Posterior vena cava (tissue), 2 donors: ENCODE measurements at regions not wholly inside any gene's neighbourhood (a gene's known extent, or its start where the extent isn't known, plus 50 kb on each side); places are given as distances from the start of the nearest gene placed in this dataset.
A peak's percentile ranks its signal among the peaks of the same experiment; 100 is the strongest.

Experiments used
- DNase-seq: peaks from one replicate; pipeline ENCODE4 v3.0.0-alpha.2; 2020; ENCODE audit warnings: low spot score
- intact Hi-C, 2 donors: fragments of 100-400 bp; cut with DNase I; formaldehyde crosslinking; loops; one replicate each; pipeline versions ENCODE4 v1.14.1 to v1.14.2; 2022 to 2023
- donor health status: DM: yes; HTN: yes; CAD: no.
- donor health status: DM: yes; HTN: yes; CAD: no.

- intact Hi-C loops, result no loop called here
Observed at GRCh38 chr13:57224414-57224813, 57.4 kb downstream of the PRR20E start.

DNA sequence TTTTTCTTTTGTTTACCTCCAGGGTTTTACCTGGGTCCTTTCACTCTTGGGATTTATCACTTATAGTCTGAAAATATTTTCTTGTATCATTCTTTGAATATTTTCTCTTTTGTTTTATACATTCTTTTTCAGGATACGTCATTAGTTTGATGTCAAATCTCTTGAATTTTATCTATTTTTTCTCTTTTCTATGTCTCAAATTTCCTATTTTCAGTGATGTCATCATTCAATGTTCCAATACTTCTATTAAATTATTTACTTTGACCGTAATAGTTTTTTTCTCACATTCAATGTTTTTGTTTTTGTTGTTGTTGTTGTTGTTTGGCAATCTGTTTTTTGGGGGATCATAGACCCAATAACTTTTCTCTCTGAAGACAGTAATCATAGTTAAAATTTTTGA is 83.5 kb downstream of the PRR20E start:
- intact Hi-C loops, result no loop called here
- DNase-seq, result no peak

More at GRCh38 chr13:57224414-57224813, 57.4 kb downstream of the PRR20E start:
- no peak for DNase-seq

GRCh38 chr13:57253551-57253950 is 86.6 kb downstream of the PRR20E start:
- DNase-seq, result no peak
- intact Hi-C loops, result no loop called here

GRCh38 chr13:57264965-57265364 is 98.0 kb downstream of the PRR20E start:
- intact Hi-C loops, result no loop called here
- DNase-seq, result no peak

DNA sequence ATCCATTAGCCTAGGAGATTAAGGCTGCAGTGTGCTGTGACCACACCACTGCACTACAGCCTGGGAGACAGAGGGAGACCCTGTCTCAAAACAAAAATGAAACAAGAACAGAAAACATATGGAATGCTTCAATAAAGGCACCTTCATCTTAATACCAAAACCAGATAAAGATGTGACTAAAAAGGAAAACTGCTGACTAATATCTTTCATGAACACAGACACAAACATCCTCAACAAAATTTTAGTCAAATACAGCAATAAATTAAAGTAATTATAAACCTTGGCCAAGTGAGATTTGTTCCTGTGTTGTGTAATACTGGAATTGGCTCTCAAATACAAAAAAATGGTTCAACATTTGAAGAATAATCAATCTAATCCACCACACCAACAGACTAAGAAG is 103.5 kb downstream of the PRR20E start:
- intact Hi-C loops, result no loop called here
- no peak for DNase-seq

DNA sequence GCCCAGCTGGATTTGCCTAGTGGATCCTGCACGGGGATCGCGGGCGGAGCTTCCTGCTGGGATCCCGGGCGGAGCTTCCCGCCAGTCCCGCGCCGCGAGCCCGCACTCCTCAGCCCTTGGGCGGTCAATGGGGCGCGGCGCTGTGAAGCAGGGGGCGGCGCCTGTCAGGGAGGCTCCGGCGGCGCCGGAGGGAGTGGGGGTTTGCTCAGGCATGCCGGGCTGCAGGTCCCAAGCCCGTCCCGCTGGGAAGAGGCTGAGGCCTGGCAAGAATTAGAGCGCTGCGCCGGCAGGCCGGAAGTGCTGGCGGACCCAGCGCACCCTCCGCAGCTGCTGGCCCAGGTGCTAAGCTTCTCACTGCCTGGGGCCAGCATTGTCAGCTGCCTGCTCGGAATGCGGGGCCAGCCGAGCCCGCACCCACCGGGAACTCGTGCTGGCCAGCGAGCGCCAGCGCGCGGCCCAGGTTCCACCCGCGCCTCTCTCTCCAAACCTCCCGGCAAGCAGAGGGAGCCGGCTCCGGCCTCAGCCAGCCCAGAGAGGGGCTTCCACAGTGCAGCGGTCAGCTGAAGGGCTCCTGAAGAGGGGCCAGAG is 119.6 kb downstream of the PRR20E start:
- peak; percentile 77 for DNase-seq
- intact Hi-C loops, result loop anchor here in 1 of 2 donors (5.0 kb wide), 1 partner anchor 1019 kb away; no protein-coding TSS in a partner anchor

- intact Hi-C loops, result no loop called here
- no peak for DNase-seq
Observed at GRCh38 chr13:57302604-57303003, 135.6 kb downstream of the PRR20E start.

GRCh38 chr13:57311009-57311586 is 144.1 kb downstream of the PRR20E start:
- intact Hi-C loops, result no loop called here

DNA sequence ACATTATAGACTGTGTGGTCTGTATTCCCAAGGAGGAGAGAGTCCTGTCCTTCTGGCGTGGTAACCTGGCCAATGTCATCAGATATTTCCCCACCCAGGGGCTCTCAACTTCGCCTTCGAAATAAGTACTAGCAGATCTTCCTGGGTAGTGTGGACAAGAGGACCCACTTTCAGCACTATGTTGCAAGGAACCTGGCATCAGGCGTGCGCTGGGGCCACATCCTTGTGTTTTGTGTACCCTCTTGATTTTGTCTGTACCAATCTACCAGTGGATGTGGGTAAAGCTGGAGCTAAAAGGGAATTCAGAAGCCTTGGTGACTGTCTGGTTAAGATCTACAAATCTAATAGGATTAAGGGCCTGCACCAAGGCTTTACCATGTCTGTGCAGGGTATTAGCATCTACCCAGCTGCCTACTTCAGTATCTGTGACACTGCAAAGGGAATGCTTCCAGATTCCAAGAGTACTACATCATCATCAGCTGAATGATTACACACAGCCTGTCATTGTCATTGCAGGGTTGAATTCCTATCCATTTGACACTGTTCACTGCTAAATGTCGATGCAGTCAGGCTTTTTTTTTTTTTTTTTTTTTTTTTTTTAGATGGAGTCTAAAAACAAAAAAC is 148.0 kb downstream of the PRR20E start:
- DNase-seq, result no peak
- intact Hi-C loops, result no loop called here

More at GRCh38 chr13:57311009-57311586, 144.1 kb downstream of the PRR20E start:
- DNase-seq, result no peak

DNA sequence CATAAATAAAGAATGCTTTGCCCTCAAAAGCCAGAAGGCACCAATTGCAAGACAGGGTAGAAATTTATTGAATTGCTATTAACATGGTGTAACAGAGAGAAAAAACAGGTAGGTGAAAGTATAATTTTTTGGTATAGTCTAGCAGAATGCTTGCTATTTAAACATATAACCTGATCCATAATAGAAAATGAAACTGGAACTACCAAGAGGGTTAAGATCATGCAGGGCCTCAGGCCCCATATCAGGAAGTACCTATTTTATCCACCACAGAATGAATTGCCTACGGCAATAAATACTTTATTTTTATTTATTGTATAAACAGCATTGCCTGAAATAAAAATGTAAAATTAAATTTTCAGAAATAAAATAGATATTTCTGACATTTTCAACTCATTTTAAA is 159.5 kb downstream of the PRR20E start:
- DNase-seq, result no peak
- intact Hi-C loops, result no loop called here

GRCh38 chr13:57340878-57341277 is 173.9 kb downstream of the PRR20E start:
- DNase-seq, result no peak
- intact Hi-C loops, result no loop called here

- intact Hi-C loops, result no loop called here
- DNase-seq, result no peak
Observed at GRCh38 chr13:57345526-57345925, 178.5 kb downstream of the PRR20E start.

DNA sequence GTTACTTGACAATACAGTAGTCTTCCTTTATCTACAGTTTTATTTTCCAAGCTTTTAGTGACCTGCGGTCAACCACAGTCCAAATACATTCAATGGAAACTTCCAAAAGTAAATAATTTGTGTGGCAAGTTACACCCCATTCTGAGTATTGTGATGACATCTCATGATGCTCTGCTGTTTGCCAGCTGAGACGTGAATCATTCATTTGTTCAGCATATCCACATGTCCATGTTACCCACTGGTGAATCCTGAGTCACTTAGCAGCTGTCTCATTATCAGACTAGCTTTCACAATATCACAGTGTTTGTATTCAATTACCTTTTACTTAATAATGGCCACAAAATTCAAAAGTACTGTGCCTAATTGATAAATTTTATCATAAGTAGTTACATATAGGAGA is 179.8 kb downstream of the PRR20E start:
- DNase-seq, result no peak
- intact Hi-C loops, result no loop called here

DNA sequence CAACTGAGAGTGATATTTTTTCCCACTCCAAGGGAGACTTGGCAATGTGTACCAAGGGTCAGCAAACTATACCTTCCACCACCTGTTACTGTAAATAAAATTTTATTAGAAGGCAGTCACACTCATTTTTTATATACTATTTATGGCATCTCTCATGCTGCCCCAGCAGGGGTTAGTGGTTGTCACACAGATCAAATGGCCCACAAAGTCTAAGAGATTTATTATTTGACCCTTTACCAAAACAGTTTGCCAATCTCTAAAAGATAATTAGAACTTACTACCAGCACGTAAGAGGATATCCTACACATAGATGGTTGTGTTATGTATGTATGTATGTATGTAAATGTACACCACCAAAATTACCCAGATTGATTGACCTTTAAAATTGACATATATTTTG is 185.1 kb downstream of the PRR20E start:
- intact Hi-C loops, result no loop called here
- DNase-seq, result no peak

DNA sequence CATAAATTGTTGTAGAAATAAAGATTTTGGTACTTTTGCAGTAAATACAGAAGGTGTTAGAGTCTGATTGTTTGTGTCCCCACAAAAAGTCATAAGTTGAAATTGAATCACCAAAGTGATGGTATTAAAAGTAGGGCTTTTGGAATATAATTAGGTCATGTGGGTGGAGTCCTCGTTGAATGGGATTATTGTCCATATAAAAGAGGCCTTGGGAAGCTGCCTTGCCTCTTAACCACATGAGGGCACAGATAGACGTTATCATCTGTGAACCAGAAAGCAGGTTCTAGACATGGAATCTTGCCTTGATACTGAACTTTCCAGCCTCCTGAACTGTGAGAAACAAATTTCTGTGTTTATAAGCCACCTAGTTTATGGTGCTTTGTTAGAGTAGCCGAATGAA is 186.8 kb downstream of the PRR20E start:
- DNase-seq, result no peak
- intact Hi-C loops, result no loop called here

- DNase-seq, result no peak
- intact Hi-C loops, result loop anchor here in 1 of 2 donors (10.0 kb wide), 1 partner anchor 731 kb away; no protein-coding TSS in a partner anchor
Observed at GRCh38 chr13:57375876-57376275, 208.9 kb downstream of the PRR20E start.

- intact Hi-C loops, result no loop called here
- no peak for DNase-seq
Observed at GRCh38 chr13:57408312-57408711, 223.2 kb upstream of the PCDH17 start.

GRCh38 chr13:57409121-57409520 is 222.4 kb upstream of the PCDH17 start:
- intact Hi-C loops, result no loop called here
- no peak for DNase-seq

DNA sequence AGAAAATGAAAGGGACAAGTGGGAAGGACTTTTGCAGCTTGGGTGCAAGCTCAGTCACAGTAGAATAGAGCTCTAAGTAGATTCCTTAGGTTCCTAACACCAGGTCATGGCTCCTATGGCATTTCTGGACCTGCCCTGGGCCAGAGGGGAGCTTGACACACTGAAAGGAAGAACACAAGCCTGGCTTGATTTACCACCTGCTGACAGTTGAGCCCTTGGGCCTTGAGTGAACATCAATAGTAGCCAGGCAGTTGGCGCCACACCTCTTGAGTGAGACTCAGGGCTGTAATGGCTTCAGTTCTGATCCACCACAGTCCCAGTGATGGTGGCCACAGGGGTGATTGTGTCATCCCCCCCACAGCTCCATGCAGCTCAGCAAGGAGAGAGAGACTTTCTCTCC is 221.9 kb upstream of the PCDH17 start:
- DNase-seq, result peak; percentile 34
- intact Hi-C loops, result loop anchor here in 1 of 2 donors (5.0 kb wide), 1 partner anchor 1137 kb away; no protein-coding TSS in a partner anchor

- intact Hi-C loops, result no loop called here
Observed at GRCh38 chr13:57418067-57418677, 213.4 kb upstream of the PCDH17 start.

More at GRCh38 chr13:57418067-57418677, 213.4 kb upstream of the PCDH17 start:
- no peak for DNase-seq
